Mesendoderm (in vitro differentiated cells): ENCODE measurements at regions not wholly inside any gene's neighbourhood (a gene's known extent, or its start where the extent isn't known, plus 50 kb on each side); places are given as distances from the start of the nearest gene placed in this dataset.

Source experiments
- DNase-seq: peaks from one replicate; pipeline ENCODE4 v3.0.0; 2013
- H2AK5ac ChIP-seq: 2 replicates; pipeline ENCODE4 v1.6.1; 2013; ENCODE audit warnings: low read length, inconsistent platforms
- H2BK120ac ChIP-seq: 2 replicates; pipeline ENCODE4 v1.6.1; 2013; ENCODE audit warnings: low read depth, mild to moderate bottlenecking, low read length, moderate library complexity, mixed read lengths
- H2BK15ac ChIP-seq: replicated peaks from 2 replicates; pipeline ENCODE4 v1.6.1; 2013; ENCODE audit warnings: low read depth, mild to moderate bottlenecking, moderate library complexity
- H2BK5ac ChIP-seq: 2 replicates; pipeline ENCODE4 v1.6.1; 2013; ENCODE audit warnings: low read length, inconsistent platforms
- H3K18ac ChIP-seq: 2 replicates; pipeline ENCODE4 v1.6.1; 2013; ENCODE audit warnings: mild to moderate bottlenecking, low read length, mixed read lengths
- H3K23ac ChIP-seq: one replicate; pipeline ENCODE4 v1.6.1; 2013; ENCODE audit warnings: low read length
- H3K27ac ChIP-seq: 2 replicates; pipeline ENCODE4 v1.5.1; 2013; ENCODE audit warnings: low read depth, mild to moderate bottlenecking, inconsistent platforms, low read length, moderate library complexity
- H3K27me3 ChIP-seq: 2 replicates; pipeline ENCODE4 v1.6.1; 2013; ENCODE audit warnings: low read length, control low read depth, mild to moderate bottlenecking, inconsistent platforms; ENCODE audit not compliant: insufficient read depth, poor library complexity
- H3K36me3 ChIP-seq: 2 replicates; pipeline ENCODE4 v1.6.1; 2013; ENCODE audit warnings: low read length, inconsistent platforms; ENCODE audit not compliant: control insufficient read depth, insufficient read depth
- H3K4ac ChIP-seq: one replicate; pipeline ENCODE4 v1.6.1; 2013; ENCODE audit warnings: low read depth, mild to moderate bottlenecking, low read length, moderate library complexity
- H3K4me1 ChIP-seq: 2 replicates; pipeline ENCODE4 v1.6.1; 2013; ENCODE audit warnings: low read depth, low read length, inconsistent platforms; ENCODE audit not compliant: control insufficient read depth
- H3K4me2 ChIP-seq: 2 replicates; pipeline ENCODE4 v1.6.1; 2013; ENCODE audit warnings: low read length
- H3K4me3 ChIP-seq: 2 replicates; pipeline ENCODE4 v1.5.1; 2013; ENCODE audit warnings: mild to moderate bottlenecking, low read length
- H3K56ac ChIP-seq: one replicate; pipeline ENCODE4 v1.6.1; 2013; ENCODE audit warnings: low read length
- H3K79me1 ChIP-seq: 2 replicates; pipeline ENCODE4 v1.6.1; 2013; ENCODE audit warnings: low read length, inconsistent platforms
- H3K79me2 ChIP-seq: 2 replicates; pipeline ENCODE4 v1.6.1; 2013; ENCODE audit warnings: mild to moderate bottlenecking, low read length; ENCODE audit not compliant: control insufficient read depth, insufficient read depth
- H3K9ac ChIP-seq: 2 replicates; pipeline ENCODE4 v1.6.1; 2013; ENCODE audit warnings: low read length, inconsistent platforms
- H4K5ac ChIP-seq: one replicate; pipeline ENCODE4 v1.6.1; 2013; ENCODE audit warnings: low read length
- H4K8ac ChIP-seq: one replicate; pipeline ENCODE4 v1.6.1; 2013; ENCODE audit warnings: low read depth, mild to moderate bottlenecking, control low read depth, low read length, moderate library complexity
- WGBS: extraction: QIAGEN DNeasy Blood & Tissue Kit; methylation state at CpG from one replicate; pipeline ENCODE4 v1.1.7; 2013; ENCODE audit warnings: low lambda C conversion rate, missing lambda C conversion rate; ENCODE audit not compliant: insufficient coverage; ENCODE audit errors: extremely low coverage; 5-methylcytosine and 5-hydroxymethylcytosine counted together

DNA sequence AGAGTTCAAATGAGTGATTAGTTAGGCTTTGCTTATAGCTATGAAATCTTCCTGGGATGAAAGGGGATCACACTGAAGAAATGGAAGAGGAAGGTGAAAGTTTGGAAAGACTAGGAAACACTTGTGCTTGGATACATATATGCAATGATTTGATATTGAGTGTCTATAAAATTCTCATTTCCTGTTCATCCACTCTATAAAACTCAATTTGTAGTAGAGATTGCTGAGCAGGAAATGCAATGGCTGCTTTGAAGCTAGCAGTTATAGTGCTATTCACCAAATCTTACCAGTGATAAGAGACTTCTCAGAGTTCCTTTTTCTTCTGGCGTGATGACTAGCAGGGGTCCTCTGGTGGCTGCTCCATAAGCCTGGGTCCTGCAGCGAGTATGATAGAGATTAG lies 128.1 kb upstream of the HPF1 start:
- Histone ChIP-seq H2BK5ac (no peak overlapping the region), H3K27ac (no peak overlapping the region), H4K8ac (no peak overlapping the region), H3K4me2 (no peak overlapping the region), H3K79me1 (no peaks in the 10 kb centered on the region), H3K79me2 (no peaks in the 10 kb centered on the region), H3K4me3 (no peak overlapping the region), H3K56ac (no peak overlapping the region), H3K36me3 (no peaks in the 10 kb centered on the region), H3K4me1 (no peaks in the 10 kb centered on the region), H3K18ac (no peak overlapping the region), H4K5ac (no peak overlapping the region), H3K23ac (no peak overlapping the region), H2BK15ac (no peak overlapping the region), H2BK120ac (no peak overlapping the region), H3K27me3 (no peaks in the 10 kb centered on the region), H2AK5ac (no peak overlapping the region), H3K9ac (no peak overlapping the region), H3K4ac (no peak overlapping the region)
- no CpG with 5 or more reads among the region's 2 CpGs for WGBS
- peak; percentile 10 for DNase-seq

DNA sequence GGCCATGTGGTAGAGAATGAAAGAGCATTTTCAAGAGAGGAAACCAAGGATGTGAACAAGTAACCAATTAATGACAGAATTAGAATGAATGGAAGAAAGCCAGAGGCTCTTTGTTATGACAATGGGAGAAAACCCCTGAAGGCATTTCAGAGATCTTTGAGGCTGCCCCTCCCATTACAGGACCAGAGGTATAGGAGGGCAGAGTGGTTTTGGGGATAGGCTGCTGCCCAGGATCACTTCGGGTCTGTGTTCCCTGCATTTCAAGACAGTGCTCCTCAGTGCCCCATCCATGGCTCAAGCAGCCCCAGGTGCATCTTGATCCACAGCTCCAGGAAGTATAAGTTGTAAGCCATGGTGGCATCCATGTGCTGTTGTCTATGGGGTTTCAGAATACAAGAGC lies 124.0 kb upstream of the HPF1 start:
- no peak overlapping the region for H4K5ac ChIP-seq
- no CpG with 5 or more reads among the region's 1 CpG for WGBS

DNA sequence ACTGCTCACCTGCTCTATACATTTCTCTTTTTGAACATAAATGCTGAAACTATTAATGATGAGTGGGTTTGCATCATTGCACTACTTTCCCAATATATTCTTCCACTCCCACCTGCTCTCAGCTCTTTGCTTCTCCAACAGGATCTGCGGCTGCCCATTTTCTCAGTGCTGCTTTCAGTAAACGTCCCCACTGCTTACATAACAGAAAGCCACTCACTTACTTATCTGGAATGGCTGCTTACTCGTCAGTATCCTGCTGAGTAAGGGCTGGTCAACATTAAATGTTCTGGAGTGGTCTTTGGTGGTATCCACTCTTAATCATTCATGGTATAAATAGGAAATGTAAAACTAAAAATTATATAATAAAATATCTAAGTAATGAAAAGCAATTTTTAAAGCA lies 112.8 kb upstream of the HPF1 start:
- H3K79me2 ChIP-seq, result no peaks in the 10 kb centered on the region
- DNase-seq, result no peak
- no peaks in the 10 kb centered on the region for H3K36me3 ChIP-seq
- no peaks in the 10 kb centered on the region for H3K79me1 ChIP-seq
- no peak overlapping the region for H2BK15ac ChIP-seq
- H3K18ac ChIP-seq, result no peak overlapping the region
- no peak overlapping the region for H3K9ac ChIP-seq
- no peak overlapping the region for H3K27ac ChIP-seq
- no peak overlapping the region for H3K4me3 ChIP-seq
- no peak overlapping the region for H3K4ac ChIP-seq
- no peak overlapping the region for H2BK120ac ChIP-seq
- WGBS, result no CpG with 5 or more reads among the region's 3 CpGs
- no peak overlapping the region for H4K8ac ChIP-seq
- no peak overlapping the region for H3K4me2 ChIP-seq
- H3K27me3 ChIP-seq, result no peaks in the 10 kb centered on the region
- H3K4me1 ChIP-seq, result no peaks in the 10 kb centered on the region
- no peak overlapping the region for H2AK5ac ChIP-seq
- H4K5ac ChIP-seq, result no peak overlapping the region
- no peak overlapping the region for H2BK5ac ChIP-seq
- H3K56ac ChIP-seq, result no peak overlapping the region
- H3K23ac ChIP-seq, result no peak overlapping the region

More for the DNA sequence above, 124.0 kb upstream of the HPF1 start:
- Histone ChIP-seq H3K79me1 (no peaks in the 10 kb centered on the region), H2AK5ac (no peak overlapping the region), H3K4me2 (no peak overlapping the region), H3K4ac (no peak overlapping the region), H3K56ac (no peak overlapping the region), H3K27me3 (no peaks in the 10 kb centered on the region), H4K8ac (no peak overlapping the region), H2BK15ac (no peak overlapping the region), H3K18ac (no peak overlapping the region), H3K4me3 (no peak overlapping the region), H2BK5ac (no peak overlapping the region), H3K9ac (no peak overlapping the region), H3K23ac (no peak overlapping the region), H3K36me3 (no peaks in the 10 kb centered on the region), H3K4me1 (no peaks in the 10 kb centered on the region), H3K27ac (no peak overlapping the region), H2BK120ac (no peak overlapping the region), H3K79me2 (no peaks in the 10 kb centered on the region)
- no peak for DNase-seq

DNA sequence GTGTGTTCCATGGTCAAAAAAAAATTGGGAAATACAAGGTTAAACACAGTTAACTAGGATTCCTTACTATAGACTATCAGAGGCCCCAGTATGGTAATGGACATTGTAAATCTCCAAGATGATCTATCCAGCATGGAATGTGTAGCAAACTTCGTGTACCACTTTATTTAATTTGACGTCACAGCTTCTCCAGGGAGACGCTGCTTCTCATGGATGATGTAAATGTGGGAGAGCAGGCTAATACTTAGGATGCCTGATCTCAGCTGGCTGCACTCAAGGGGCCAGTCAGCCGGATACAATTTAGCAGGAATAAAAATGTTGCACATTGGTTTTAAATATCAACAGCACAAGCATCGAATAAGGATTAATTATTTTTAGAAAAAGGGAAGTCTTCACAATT lies 111.7 kb upstream of the HPF1 start:
- H3K4me1 ChIP-seq, result no peaks in the 10 kb centered on the region

DNA sequence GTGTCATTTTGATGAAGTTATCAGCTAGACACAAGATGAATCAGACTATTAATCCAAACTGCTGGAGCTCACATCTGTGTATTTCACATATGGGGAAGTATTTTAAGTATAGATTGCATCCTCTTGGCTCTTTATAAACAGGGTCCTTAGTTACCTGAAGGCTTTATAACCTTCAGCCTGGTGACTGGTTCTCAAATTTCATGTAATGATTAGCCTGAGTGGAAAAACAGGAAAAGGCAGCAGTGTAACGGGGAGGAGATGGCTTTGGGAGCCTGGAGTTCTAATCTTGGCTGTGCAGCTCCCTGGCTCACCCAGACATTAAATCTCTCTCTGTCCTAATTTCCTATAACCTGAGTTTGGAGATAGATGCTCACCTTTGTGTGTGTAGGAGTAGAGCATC lies 103.8 kb upstream of the HPF1 start:
- Histone ChIP-seq H3K79me2 (no peaks in the 10 kb centered on the region), H3K23ac (peak overlapping the region; percentile 29), H3K4me1 (peaks cover 7% of the 10 kb centered on the region), H3K4ac (no peak overlapping the region), H2BK5ac (no peak overlapping the region), H3K56ac (no peak overlapping the region), H2BK15ac (no peak overlapping the region), H3K9ac (no peak overlapping the region), H2AK5ac (no peak overlapping the region), H4K5ac (no peak overlapping the region), H3K4me2 (no peak overlapping the region), H3K79me1 (no peaks in the 10 kb centered on the region), H3K27ac (no peak overlapping the region), H3K4me3 (no peak overlapping the region), H3K18ac (no peak overlapping the region), H3K36me3 (no peaks in the 10 kb centered on the region), H3K27me3 (no peaks in the 10 kb centered on the region), H4K8ac (no peak overlapping the region), H2BK120ac (no peak overlapping the region)
- no CpG with 5 or more reads among the region's 1 CpG for WGBS
- DNase-seq, result no peak

More for the DNA sequence above, 111.7 kb upstream of the HPF1 start:
- H3K4ac ChIP-seq, result no peak overlapping the region
- no peak overlapping the region for H3K9ac ChIP-seq
- H3K27me3 ChIP-seq, result no peaks in the 10 kb centered on the region
- H2BK15ac ChIP-seq, result no peak overlapping the region
- H2BK5ac ChIP-seq, result no peak overlapping the region
- H4K5ac ChIP-seq, result no peak overlapping the region
- H3K79me2 ChIP-seq, result no peaks in the 10 kb centered on the region
- H3K36me3 ChIP-seq, result no peaks in the 10 kb centered on the region
- peak; percentile 17 for DNase-seq
- H3K79me1 ChIP-seq, result no peaks in the 10 kb centered on the region
- no peak overlapping the region for H3K18ac ChIP-seq
- no peak overlapping the region for H2BK120ac ChIP-seq
- H4K8ac ChIP-seq, result no peak overlapping the region
- no peak overlapping the region for H3K56ac ChIP-seq
- H3K4me2 ChIP-seq, result no peak overlapping the region
- no peak overlapping the region for H3K27ac ChIP-seq
- no CpG with 5 or more reads among the region's 5 CpGs for WGBS
- H3K4me3 ChIP-seq, result no peak overlapping the region
- H2AK5ac ChIP-seq, result no peak overlapping the region
- no peak overlapping the region for H3K23ac ChIP-seq

DNA sequence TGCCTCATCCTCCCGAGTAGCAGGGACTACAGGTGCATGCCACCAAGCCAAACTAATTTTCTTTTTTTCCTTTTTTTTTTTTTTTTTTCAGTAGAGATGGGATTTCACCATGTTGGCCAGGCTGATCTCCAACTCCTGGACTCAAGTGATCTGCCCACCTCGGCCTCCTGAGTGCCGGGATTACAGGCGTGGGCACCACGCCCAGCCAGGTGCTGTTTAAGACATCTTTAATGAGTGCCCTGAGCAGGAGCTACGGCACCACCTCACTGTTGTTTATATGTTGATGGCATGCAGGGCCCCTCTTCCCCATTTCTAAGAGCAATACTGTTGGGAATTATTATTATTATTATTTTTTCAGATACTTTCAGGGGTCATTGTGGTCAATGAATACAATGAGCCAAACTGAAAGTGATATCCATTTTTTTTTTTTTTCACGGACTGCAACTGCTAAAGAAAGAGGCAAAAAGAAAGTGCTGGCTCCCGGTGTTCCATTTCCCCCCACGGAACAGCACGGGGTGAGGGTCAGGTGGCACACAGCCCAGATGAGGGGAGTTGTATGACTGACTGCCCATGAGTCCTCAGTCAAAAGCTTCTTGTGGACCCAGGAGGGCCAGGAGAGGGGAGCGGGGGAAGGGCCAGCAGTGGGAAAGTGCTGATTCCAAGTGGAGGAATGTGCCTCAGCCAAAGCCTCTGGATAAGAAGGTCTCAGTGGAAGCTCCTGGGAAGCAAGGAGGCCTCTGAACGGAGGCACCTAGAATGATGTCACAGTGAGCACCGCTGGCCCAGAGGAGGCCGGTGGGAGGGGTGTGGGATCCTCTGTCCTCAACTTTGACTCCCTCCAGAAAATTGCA lies 101.8 kb upstream of the HPF1 start:
- H3K4ac ChIP-seq, result no peak overlapping the region
- no peak overlapping the region for H3K4me2 ChIP-seq
- H3K9ac ChIP-seq, result no peak overlapping the region
- H2BK15ac ChIP-seq, result no peak overlapping the region
- WGBS, result no CpG with 5 or more reads among the region's 14 CpGs
- H2BK5ac ChIP-seq, result no peak overlapping the region
- no peak overlapping the region for H2AK5ac ChIP-seq
- no peaks in the 10 kb centered on the region for H3K36me3 ChIP-seq
- H3K79me2 ChIP-seq, result no peaks in the 10 kb centered on the region
- H3K27me3 ChIP-seq, result no peaks in the 10 kb centered on the region
- no peak overlapping the region for H3K18ac ChIP-seq
- H3K56ac ChIP-seq, result no peak overlapping the region
- no peak overlapping the region for H4K8ac ChIP-seq
- H4K5ac ChIP-seq, result no peak overlapping the region
- H3K4me1 ChIP-seq, result peaks cover 7% of the 10 kb centered on the region
- no peak overlapping the region for H3K23ac ChIP-seq
- H3K79me1 ChIP-seq, result no peaks in the 10 kb centered on the region
- DNase-seq, result peak; percentile 11
- no peak overlapping the region for H3K4me3 ChIP-seq
- H2BK120ac ChIP-seq, result no peak overlapping the region
- no peak overlapping the region for H3K27ac ChIP-seq
